GM21529 (cell line): ENCODE measurements at regions not wholly inside any gene's neighbourhood (a gene's known extent, or its start where the extent isn't known, plus 50 kb on each side); places are given as distances from the start of the nearest gene placed in this dataset.

Experiments used
- ATAC-seq: cut with Tn5 transposase; IDR thresholded peaks from one replicate; pipeline ENCODE4 v1.9.1; 2021; ENCODE audit not compliant: unreplicated experiment

GRCh38 chr10:106213493-106213892, 951.0 kb downstream of the SORCS1 start:
- no peak for ATAC-seq

GRCh38 chr10:106198275-106198674, 966.2 kb downstream of the SORCS1 start:
- no peak for ATAC-seq

- no peak for ATAC-seq
Measured at GRCh38 chr10:106189292-106189691, 975.2 kb downstream of the SORCS1 start.

DNA sequence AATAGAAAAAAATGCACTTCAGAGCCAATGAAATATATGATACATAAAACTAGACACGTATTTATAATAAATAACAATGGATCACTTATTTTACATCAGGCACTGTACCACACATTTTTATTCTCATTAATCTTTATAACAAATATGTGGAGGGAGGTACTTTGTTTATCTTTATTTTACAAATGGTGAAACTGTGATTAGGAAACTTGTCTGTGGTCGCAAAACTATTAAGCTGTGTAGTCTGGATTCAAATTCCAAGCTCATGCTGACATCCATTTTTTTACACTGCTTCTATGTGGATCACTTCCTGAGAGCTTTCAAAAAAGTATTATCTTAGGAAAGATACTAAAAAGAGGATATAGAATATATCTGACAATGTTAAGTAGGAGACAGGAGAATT, 978.6 kb downstream of the SORCS1 start:
- ATAC-seq, result no peak

DNA sequence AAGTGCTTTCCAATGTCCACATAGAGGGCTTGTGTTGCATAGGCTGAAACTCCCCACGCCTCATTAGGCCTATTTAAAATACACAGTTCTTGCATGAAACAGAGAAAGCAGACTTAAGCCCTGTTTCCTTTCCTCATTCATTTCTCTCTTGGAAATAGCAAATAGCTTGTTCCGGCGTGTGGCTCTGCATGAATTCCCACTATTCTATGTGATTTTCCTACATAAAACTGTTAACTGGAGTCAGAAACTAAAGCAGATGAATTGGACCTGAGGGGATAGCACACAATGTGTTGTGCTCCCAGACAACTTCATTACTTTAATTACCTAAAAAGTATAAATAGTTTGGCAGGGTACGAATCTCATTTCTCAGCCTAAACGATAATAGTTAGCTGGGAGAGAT, 981.5 kb downstream of the SORCS1 start:
- no peak for ATAC-seq

DNA sequence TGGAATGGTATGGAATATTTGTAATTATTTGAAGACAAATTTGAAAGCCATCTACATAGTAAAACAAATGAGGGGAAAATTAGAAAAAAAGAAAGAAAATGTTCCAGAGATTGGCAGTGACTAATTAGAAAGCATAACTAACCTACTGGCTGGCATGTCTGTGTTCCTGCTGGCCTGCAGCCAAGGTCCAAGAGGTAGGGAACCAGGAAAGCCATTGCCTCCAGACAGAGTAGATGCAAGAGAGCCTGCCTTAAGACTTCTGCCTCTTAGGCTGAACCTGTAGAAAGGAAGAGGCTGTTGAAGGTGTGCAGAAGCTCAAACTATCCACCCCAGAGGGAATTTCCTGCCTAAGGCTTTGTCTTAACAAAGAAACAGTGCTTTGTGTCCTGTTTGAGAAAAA, 982.0 kb downstream of the SORCS1 start:
- ATAC-seq, result no peak

GRCh38 chr10:106181501-106181900, 983.0 kb downstream of the SORCS1 start:
- ATAC-seq, result no peak

- ATAC-seq, result no peak
Measured at GRCh38 chr10:106179430-106179829, 985.1 kb downstream of the SORCS1 start.

DNA sequence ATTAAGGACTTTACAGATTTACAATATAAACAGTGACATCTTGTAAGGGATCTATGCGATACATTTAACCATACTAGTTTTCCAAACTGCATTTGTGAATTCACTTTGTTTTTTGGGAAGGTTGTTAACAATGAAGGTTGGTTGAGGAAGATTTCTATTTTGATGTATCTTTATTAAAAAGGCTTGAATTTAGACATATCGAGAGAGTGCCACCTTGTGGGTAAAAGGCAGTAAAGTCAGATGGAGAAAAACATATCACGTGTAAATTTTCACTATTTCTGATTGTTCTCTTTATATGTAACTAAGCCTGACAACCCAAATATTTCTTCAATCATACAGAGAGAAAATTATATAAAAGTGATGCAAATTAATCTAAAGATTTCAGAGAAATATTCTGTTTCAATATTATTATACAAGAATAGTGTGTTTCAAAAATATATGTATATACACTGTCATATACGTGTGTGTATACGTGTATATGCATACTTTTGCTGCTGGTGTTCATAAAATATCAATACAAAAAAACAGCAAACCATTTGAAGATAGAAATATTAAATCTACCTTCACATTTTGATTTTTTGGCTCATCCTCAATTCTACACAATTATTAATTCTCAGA, 988.6 kb downstream of the SORCS1 start:
- ATAC-seq, result no peak

GRCh38 chr10:106173838-106174237, 990.7 kb downstream of the SORCS1 start:
- ATAC-seq, result no peak

DNA sequence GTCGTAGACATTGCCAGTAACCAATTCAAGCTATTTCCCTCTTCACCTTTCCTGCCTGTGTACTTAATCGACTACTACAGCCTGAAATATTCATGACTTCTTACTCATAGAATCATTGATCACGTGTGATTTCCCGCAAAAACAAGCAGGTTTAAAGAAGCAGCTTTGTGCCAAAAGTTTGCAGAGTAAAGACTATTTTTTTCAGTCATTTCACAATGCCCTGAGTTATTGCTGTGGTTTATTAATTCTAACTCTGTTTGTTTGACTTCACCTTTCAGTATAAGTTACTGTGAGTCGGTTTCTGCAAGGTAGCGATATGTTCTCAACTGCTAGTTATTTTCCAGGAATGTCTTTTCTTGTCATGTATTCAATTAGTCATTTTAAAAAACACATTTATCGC, 995.3 kb downstream of the SORCS1 start:
- no peak for ATAC-seq

DNA sequence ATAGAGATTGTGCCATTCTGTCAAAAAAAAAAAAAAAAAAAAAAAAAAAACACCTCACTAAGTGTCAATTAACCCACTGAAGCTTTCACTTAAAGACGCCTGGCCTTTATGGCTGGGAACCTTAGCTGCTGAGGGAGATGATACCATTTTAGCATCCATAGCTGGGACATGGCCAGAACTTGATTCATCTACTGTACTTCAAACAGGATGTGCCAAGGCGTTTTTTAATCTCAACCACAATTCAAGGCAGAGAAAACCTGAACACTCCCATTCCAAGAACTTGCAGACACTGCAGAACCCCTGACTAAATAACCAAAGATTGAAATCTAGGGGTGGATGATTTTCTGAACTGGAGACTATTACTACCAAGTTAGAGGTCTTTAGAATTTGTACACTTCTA, 996.6 kb downstream of the SORCS1 start:
- ATAC-seq, result no peak

GRCh38 chr10:106158241-106158640, 1006.3 kb downstream of the SORCS1 start:
- no peak for ATAC-seq

- no peak for ATAC-seq
Measured at GRCh38 chr10:106147021-106147420, 1017.5 kb downstream of the SORCS1 start.

GRCh38 chr10:106139915-106140314, 1024.6 kb downstream of the SORCS1 start:
- ATAC-seq, result no peak

- ATAC-seq, result no peak
Measured at GRCh38 chr10:106136175-106136574, 1028.3 kb downstream of the SORCS1 start.

DNA sequence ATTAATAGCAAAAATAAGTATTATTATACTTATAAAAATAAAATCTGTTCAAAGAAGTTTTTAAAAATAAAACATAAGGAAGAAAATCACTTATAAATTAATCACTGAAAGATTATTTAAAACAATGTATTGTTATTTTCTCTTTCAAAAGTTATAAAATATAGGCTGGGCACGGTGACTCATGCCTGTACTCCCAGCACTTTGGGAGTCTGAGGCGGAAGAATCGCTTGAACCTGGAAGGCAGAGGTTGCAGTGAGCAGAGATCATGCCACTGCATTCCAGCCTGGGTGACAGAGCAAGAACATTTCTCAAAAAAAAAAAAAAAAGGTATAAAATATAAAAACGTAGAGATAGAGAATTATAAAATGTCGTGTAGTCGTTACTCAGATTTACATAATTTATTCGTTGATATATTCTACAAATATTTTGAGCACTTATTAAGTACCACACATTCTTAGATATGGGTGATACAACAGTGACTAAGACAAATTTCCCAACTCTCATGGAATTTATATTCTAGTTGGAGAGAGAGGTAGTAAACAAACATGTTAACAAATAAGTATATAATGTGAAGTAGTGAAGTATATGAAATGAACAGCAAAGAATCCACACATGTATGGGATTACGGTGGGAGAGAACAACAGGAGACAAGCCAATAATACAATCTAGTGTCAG, 1030.0 kb downstream of the SORCS1 start:
- no peak for ATAC-seq

- ATAC-seq, result no peak
Measured at GRCh38 chr10:106133451-106133850, 1031.1 kb downstream of the SORCS1 start.

DNA sequence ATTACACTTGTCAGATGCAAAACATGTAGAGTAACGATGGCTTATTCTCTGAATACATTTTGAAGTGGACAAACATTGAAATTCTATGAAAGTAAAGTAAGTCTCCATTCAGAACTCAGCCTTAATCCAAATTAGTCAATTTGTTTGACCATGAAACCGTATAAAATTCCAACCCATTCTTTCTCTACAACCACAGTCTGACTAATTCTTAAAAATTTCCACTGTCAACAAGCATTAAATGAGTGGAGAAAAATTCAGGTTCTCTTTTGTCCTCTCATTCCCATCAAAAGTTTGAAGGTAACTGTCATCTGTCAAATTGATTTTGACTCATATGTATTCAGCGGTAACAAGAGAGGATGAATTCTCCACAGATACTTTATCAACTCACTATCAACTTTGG, 1031.5 kb downstream of the SORCS1 start:
- ATAC-seq, result no peak

- no peak for ATAC-seq
Measured at GRCh38 chr10:106114656-106115186, 1049.8 kb downstream of the SORCS1 start.

- ATAC-seq, result no peak
Measured at GRCh38 chr10:106111246-106111645, 1053.3 kb downstream of the SORCS1 start.

GRCh38 chr10:106107706-106108105, 1056.8 kb downstream of the SORCS1 start:
- no peak for ATAC-seq

DNA sequence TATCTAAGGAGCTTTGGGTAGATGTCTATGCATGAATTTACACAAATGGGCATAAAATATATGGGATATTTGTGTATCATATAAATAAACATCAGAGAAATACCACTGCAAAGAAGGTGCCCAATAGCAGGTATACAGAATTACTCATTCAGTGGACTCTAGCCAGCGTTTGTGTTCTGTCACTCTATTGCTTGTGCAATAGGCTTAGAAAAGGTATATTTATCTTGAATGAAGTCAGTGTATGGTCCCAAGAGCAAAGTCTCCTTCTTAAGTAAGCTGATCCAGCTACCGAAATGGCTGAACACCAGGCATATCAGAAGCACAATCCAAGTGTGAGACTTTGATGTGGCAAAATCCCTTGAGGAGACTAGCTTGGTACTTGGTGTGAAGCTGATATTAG, 1058.4 kb downstream of the SORCS1 start:
- no peak for ATAC-seq
